ENCODE measurements at regions not wholly inside any gene's neighbourhood (a gene's known extent, or its start where the extent isn't known, plus 50 kb on each side); places are given as distances from the start of the nearest gene placed in this dataset.
"Not testable (repeated sequence)": the region's sequence is repeated elsewhere in the genome, so short reads cannot be mapped to it uniquely, and the experiment has no call there.

DNA sequence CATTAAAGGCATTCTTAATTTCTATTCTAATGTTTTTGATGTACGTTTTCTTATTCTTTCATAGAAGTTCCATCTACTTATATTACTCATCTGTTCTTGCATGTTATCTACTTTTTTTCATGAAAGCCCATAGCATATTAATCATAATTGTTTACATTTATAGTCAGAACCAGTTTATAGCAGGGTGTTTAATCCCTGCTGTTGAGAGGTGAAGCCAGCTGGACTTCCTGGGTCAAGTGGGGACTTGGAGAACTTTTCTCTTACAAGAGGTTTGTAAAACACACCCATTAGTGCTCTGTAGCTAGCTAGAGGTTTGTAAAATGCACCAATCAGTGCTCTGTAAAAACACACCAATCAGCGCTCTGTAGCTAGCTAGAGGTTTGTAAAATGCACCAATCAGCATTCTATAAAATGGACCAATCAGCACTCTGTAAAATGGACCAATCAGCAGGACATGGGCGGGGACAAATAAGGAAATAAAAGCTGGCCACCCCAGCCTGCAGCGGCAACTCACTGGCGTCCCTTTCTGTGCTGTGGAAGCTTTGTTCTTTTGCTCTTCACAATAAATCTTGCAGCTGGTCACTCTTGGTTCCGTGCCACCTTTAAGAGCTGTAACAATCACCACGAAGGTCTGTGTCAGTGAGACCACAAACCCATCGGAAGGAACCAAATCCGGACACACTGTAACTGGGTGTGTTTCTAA, 120.6 kb downstream of the TANC2 start:
- TF ChIP-seq EZH2phosphoT487 (IDR thresholded peaks at IDR 0.05; ENCODE audit: borderline replicate concordance): no peak
- no peak for TF ChIP-seq CTCF (conservative IDR thresholded peaks at IDR 0.05; ENCODE audit: low read length)
- Histone ChIP-seq H2AFZ (ENCODE audit: low read length) (no peak overlapping the region), H3K4me1 (ENCODE audit: insufficient read depth, low read length, poor library complexity, severe bottlenecking) (no peaks in the 10 kb centered on the region), H3K4me2 (ENCODE audit: low read depth, low read length, poor library complexity, severe bottlenecking) (no peak overlapping the region), H3K9me3 (ENCODE audit: insufficient read depth, low read depth, low read length) (no peaks in the 10 kb centered on the region; the same call in 1 of the 2 replicates), H3K4me3 (ENCODE audit: low read length, poor library complexity, severe bottlenecking) (no peak overlapping the region), H3K36me3 (ENCODE audit: insufficient read depth, low read length) (no peaks in the 10 kb centered on the region), H3K79me2 (ENCODE audit: insufficient read depth, low read length) (no peaks in the 10 kb centered on the region), H3K27me3 (ENCODE audit: insufficient read depth, low read length, poor library complexity, severe bottlenecking) (no peaks in the 10 kb centered on the region), H4K20me1 (ENCODE audit: insufficient read depth, low read length, poor library complexity, severe bottlenecking) (no peaks in the 10 kb centered on the region), H3K9ac (ENCODE audit: low read depth, low read length, poor library complexity, severe bottlenecking) (no peak overlapping the region), H3K9me2 (replicated peaks; ENCODE audit: low read depth, low read length) (no peaks in the 10 kb centered on the region), H3F3A (ENCODE audit: low read depth) (no peaks in the 10 kb centered on the region)

- not testable (repeated sequence) for H3K4me2 ChIP-seq (ENCODE audit: low read depth, low read length, poor library complexity, severe bottlenecking); H3K79me2 ChIP-seq (ENCODE audit: insufficient read depth, low read length)
These were observed 124.5 kb downstream of the TANC2 start for GRCh38 chr17:63090358-63091114.

DNA sequence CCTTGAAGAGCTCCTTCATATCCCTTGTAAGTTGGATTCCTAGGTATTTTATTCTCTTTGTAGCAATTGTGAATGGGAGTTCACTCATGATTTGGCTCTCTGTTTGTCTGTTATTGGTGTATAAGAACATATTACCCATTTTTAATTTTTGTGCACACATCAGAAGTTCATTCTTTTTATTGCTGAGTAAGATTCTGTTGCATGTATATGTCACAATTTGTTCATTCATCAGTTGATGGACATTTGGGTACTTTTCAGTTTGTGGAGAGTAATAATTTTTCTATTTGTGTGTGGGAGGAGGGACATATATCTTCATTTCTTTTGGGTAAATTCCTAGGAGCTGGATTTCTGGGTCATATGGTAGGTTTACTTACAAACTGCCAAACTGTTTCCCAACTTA, 125.9 kb downstream of the TANC2 start:
- not testable (repeated sequence) for H3K9me3 ChIP-seq (ENCODE audit: insufficient read depth, low read depth, low read length); H3K4me3 ChIP-seq (ENCODE audit: low read length, poor library complexity, severe bottlenecking)

More at GRCh38 chr17:63090358-63091114, 124.5 kb downstream of the TANC2 start:
- H3K9me2 ChIP-seq (replicated peaks; ENCODE audit: low read depth, low read length); H3K9ac ChIP-seq (ENCODE audit: low read depth, low read length, poor library complexity, severe bottlenecking); H3K27me3 ChIP-seq (ENCODE audit: insufficient read depth, low read length, poor library complexity, severe bottlenecking); H3F3A ChIP-seq (ENCODE audit: low read depth); H3K4me3 ChIP-seq (ENCODE audit: low read length, poor library complexity, severe bottlenecking); H3K36me3 ChIP-seq (ENCODE audit: insufficient read depth, low read length); H3K9me3 ChIP-seq (ENCODE audit: insufficient read depth, low read depth, low read length); H2AFZ ChIP-seq (ENCODE audit: low read length); H3K4me1 ChIP-seq (ENCODE audit: insufficient read depth, low read length, poor library complexity, severe bottlenecking); H4K20me1 ChIP-seq (ENCODE audit: insufficient read depth, low read length, poor library complexity, severe bottlenecking): not testable (repeated sequence)

GRCh38 chr17:63094631-63095030, 128.6 kb downstream of the TANC2 start:
- TF ChIP-seq CTCF (conservative IDR thresholded peaks at IDR 0.05; ENCODE audit: low read length): no peak
- TF ChIP-seq EZH2phosphoT487 (IDR thresholded peaks at IDR 0.05; ENCODE audit: borderline replicate concordance): no peak

More for the DNA sequence above, 125.9 kb downstream of the TANC2 start:
- H3K79me2 ChIP-seq (ENCODE audit: insufficient read depth, low read length); H3K9me2 ChIP-seq (replicated peaks; ENCODE audit: low read depth, low read length); H3K36me3 ChIP-seq (ENCODE audit: insufficient read depth, low read length); H2AFZ ChIP-seq (ENCODE audit: low read length); H4K20me1 ChIP-seq (ENCODE audit: insufficient read depth, low read length, poor library complexity, severe bottlenecking); H3K9ac ChIP-seq (ENCODE audit: low read depth, low read length, poor library complexity, severe bottlenecking); H3F3A ChIP-seq (ENCODE audit: low read depth); H3K4me1 ChIP-seq (ENCODE audit: insufficient read depth, low read length, poor library complexity, severe bottlenecking); H3K27me3 ChIP-seq (ENCODE audit: insufficient read depth, low read length, poor library complexity, severe bottlenecking); H3K4me2 ChIP-seq (ENCODE audit: low read depth, low read length, poor library complexity, severe bottlenecking): not testable (repeated sequence)

More at GRCh38 chr17:63094631-63095030, 128.6 kb downstream of the TANC2 start:
- Histone ChIP-seq H3K9me2 (replicated peaks; ENCODE audit: low read depth, low read length) (no peaks in the 10 kb centered on the region), H3K4me3 (ENCODE audit: low read length, poor library complexity, severe bottlenecking) (no peak overlapping the region), H3K27me3 (ENCODE audit: insufficient read depth, low read length, poor library complexity, severe bottlenecking) (no peaks in the 10 kb centered on the region), H3K9me3 (ENCODE audit: insufficient read depth, low read depth, low read length) (no peaks in the 10 kb centered on the region; the same call in 1 of the 2 replicates), H3K4me2 (ENCODE audit: low read depth, low read length, poor library complexity, severe bottlenecking) (no peak overlapping the region), H3K4me1 (ENCODE audit: insufficient read depth, low read length, poor library complexity, severe bottlenecking) (no peaks in the 10 kb centered on the region), H4K20me1 (ENCODE audit: insufficient read depth, low read length, poor library complexity, severe bottlenecking) (no peaks in the 10 kb centered on the region), H3K9ac (ENCODE audit: low read depth, low read length, poor library complexity, severe bottlenecking) (no peak overlapping the region), H3F3A (ENCODE audit: low read depth) (no peaks in the 10 kb centered on the region), H3K36me3 (ENCODE audit: insufficient read depth, low read length) (no peaks in the 10 kb centered on the region), H2AFZ (ENCODE audit: low read length) (no peak overlapping the region), H3K79me2 (ENCODE audit: insufficient read depth, low read length) (no peaks in the 10 kb centered on the region)
